Trophoblast cell (in vitro differentiated cells and primary cell): ENCODE measurements at regions not wholly inside any gene's neighbourhood (a gene's known extent, or its start where the extent isn't known, plus 50 kb on each side); places are given as distances from the start of the nearest gene placed in this dataset.

ENCODE experiments used
- DNase-seq, 2 donors: peaks; one replicate each; pipeline ENCODE4 v3.0.0-alpha.2; 2016
- H2AFZ ChIP-seq: 2 replicates; pipeline ENCODE4 v1.6.1; 2013; ENCODE audit warnings: low read length, moderate library complexity, mild to moderate bottlenecking; ENCODE audit not compliant: insufficient read depth, poor library complexity
- H2AK5ac ChIP-seq: 2 replicates; pipeline ENCODE4 v1.6.1; 2013; ENCODE audit warnings: mild to moderate bottlenecking, low read length
- H2BK120ac ChIP-seq: 2 replicates; pipeline ENCODE4 v1.6.1; 2013; ENCODE audit warnings: low read length, mild to moderate bottlenecking, moderate library complexity; ENCODE audit not compliant: insufficient read depth, poor library complexity
- H2BK12ac ChIP-seq: 2 replicates; pipeline ENCODE4 v1.6.1; 2013; ENCODE audit warnings: mild to moderate bottlenecking, low read length, moderate library complexity
- H2BK5ac ChIP-seq: 2 replicates; pipeline ENCODE4 v1.6.1; 2013; ENCODE audit warnings: low read length, low read depth, moderate library complexity, mild to moderate bottlenecking; ENCODE audit not compliant: poor library complexity
- H3K14ac ChIP-seq: 2 replicates; pipeline ENCODE4 v1.6.1; 2013; ENCODE audit warnings: mild to moderate bottlenecking, low read length
- H3K18ac ChIP-seq: 2 replicates; pipeline ENCODE4 v1.6.1; 2013; ENCODE audit warnings: mild to moderate bottlenecking, low read length
- H3K23ac ChIP-seq: 2 replicates; pipeline ENCODE4 v1.6.1; 2013; ENCODE audit warnings: low read length
- H3K27ac ChIP-seq: 2 replicates; pipeline ENCODE4 v1.5.1; 2013; ENCODE audit warnings: low read depth, mild to moderate bottlenecking, inconsistent platforms, low read length, moderate library complexity
- H3K27me3 ChIP-seq: 2 replicates; pipeline ENCODE4 v1.6.1; 2013; ENCODE audit warnings: inconsistent platforms, mild to moderate bottlenecking, low read length, moderate library complexity; ENCODE audit not compliant: insufficient read depth
- H3K36me3 ChIP-seq, 2 experiments: 1 replicate in 1 of 2; 2 replicates in 1 of 2; pipeline ENCODE4 v1.6.1; 2013; ENCODE audit warnings: low read length in 2 of 2, mild to moderate bottlenecking in 2 of 2, moderate library complexity in 1 of 2; ENCODE audit not compliant: insufficient read depth in 2 of 2, control insufficient read depth in 1 of 2
- H3K4ac ChIP-seq: 2 replicates; pipeline ENCODE4 v1.6.1; 2013; ENCODE audit warnings: low read depth, mild to moderate bottlenecking, low read length, moderate library complexity
- H3K4me1 ChIP-seq, 2 experiments: 1 replicate in 1 of 2; 2 replicates in 1 of 2; pipeline ENCODE4 v1.6.1; 2013; ENCODE audit warnings: low read length in 2 of 2, mild to moderate bottlenecking in 2 of 2, moderate library complexity in 1 of 2; ENCODE audit not compliant: insufficient read depth in 2 of 2, control insufficient read depth in 1 of 2
- H3K4me2 ChIP-seq: 2 replicates; pipeline ENCODE4 v1.6.1; 2013; ENCODE audit warnings: inconsistent platforms, mild to moderate bottlenecking, low read length, moderate library complexity
- H3K4me3 ChIP-seq: 2 replicates; pipeline ENCODE4 v1.5.1; 2013; ENCODE audit warnings: mild to moderate bottlenecking, low read depth, low read length, inconsistent platforms
- H3K79me1 ChIP-seq: one replicate; pipeline ENCODE4 v1.6.1; 2013; ENCODE audit warnings: low read length
- H3K79me2 ChIP-seq: 2 replicates; pipeline ENCODE4 v1.6.1; 2013; ENCODE audit warnings: low read length, mild to moderate bottlenecking; ENCODE audit not compliant: control insufficient read depth, insufficient read depth, poor library complexity
- H3K9ac ChIP-seq: 2 replicates; pipeline ENCODE4 v1.6.1; 2013; ENCODE audit warnings: mild to moderate bottlenecking, low read length
- H3K9me3 ChIP-seq: 2 replicates; pipeline ENCODE4 v1.6.1; 2013; ENCODE audit warnings: low read depth, mild to moderate bottlenecking, control low read depth, inconsistent platforms, low read length; ENCODE audit not compliant: insufficient read depth
- H4K12ac ChIP-seq: 2 replicates; pipeline ENCODE4 v1.6.1; 2013; ENCODE audit warnings: low read depth, mild to moderate bottlenecking, low read length, moderate library complexity
- H4K8ac ChIP-seq: 2 replicates; pipeline ENCODE4 v1.6.1; 2013; ENCODE audit warnings: low read depth, mild to moderate bottlenecking, low read length, moderate library complexity
- H4K91ac ChIP-seq: one replicate; pipeline ENCODE4 v1.6.1; 2013; ENCODE audit warnings: low read depth, mild to moderate bottlenecking, low read length, moderate library complexity
- WGBS: extraction: QIAGEN DNeasy Blood & Tissue Kit; methylation state at CpG from one replicate; pipeline ENCODE4 v1.1.7; 2013; ENCODE audit warnings: missing lambda C conversion rate; ENCODE audit not compliant: insufficient read length, insufficient coverage; ENCODE audit errors: extremely low coverage; 5-methylcytosine and 5-hydroxymethylcytosine counted together

DNA sequence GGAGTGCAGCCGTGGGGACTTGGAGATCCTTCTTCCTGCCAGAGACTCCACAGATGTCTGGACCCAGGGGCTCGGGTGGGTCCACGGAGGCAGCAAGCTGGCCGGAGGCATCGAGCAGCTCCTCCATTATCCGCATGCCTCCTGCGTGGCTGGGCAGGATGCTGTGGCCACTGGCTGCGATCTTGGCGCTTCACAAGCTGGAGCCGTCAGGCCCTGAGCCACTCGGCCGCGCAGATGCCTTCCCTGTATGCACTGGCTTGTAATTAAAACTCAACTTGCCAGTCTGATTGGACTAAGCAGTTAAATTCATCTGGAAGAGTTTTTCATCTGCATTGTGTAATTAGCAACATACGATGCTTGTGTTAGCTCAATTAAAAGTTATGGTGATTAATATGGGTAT is 151.5 kb downstream of the AACS start:
- Histone ChIP-seq H3K18ac (no peak overlapping the region), H3K79me2 (no peaks in the 10 kb centered on the region), H3K4me3 (no peak overlapping the region), H3K9me3 (no peaks in the 10 kb centered on the region), H2BK12ac (no peak overlapping the region), H3K4me1 (no peaks in the 10 kb centered on the region), H3K79me1 (no peaks in the 10 kb centered on the region), H2BK5ac (no peak overlapping the region), H4K8ac (no peak overlapping the region), H3K36me3 (no peaks in the 10 kb centered on the region), H3K4me2 (no peak overlapping the region), H3K27me3 (no peaks in the 10 kb centered on the region), H3K9ac (no peak overlapping the region), H3K14ac (no peak overlapping the region), H3K27ac (no peak overlapping the region), H2AFZ (no peak overlapping the region), H2AK5ac (no peak overlapping the region), H3K23ac (no peak overlapping the region), H4K12ac (no peak overlapping the region), H4K91ac (no peak overlapping the region), H2BK120ac (no peak overlapping the region), H3K4ac (no peak overlapping the region)
- WGBS = no CpG with 5 or more reads among the region's 14 CpGs
- DNase-seq = no peak

DNA sequence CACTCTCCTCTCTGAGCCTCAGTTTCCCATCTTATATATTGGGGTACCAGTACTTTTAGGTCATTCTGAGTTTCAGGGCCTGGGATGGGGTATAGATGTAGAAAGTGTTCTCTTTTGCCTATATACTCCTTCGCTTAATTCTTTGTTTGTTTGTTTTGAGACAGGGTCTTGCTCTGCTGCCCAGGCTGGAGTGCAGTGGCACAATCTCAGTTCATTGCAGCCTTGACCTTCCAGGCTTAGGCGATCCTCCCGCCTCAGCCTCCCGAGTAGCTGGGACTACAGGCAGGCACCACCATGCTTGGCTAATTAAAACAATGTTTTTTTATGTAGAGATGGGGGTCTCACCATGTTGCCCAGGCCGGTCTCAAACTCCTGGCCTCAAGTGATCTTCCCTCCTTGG is 152.1 kb downstream of the AACS start:
- no CpG with 5 or more reads among the region's 5 CpGs for WGBS
- no peak overlapping the region for H4K8ac ChIP-seq
- H3K79me1 ChIP-seq = no peaks in the 10 kb centered on the region
- H2BK5ac ChIP-seq = no peak overlapping the region
- H3K36me3 ChIP-seq = no peaks in the 10 kb centered on the region
- H2BK12ac ChIP-seq = no peak overlapping the region
- no peak for DNase-seq
- no peak overlapping the region for H3K27ac ChIP-seq
- no peak overlapping the region for H2AFZ ChIP-seq
- H2BK120ac ChIP-seq = no peak overlapping the region
- H4K12ac ChIP-seq = no peak overlapping the region
- H3K4me2 ChIP-seq = no peak overlapping the region
- H3K4me3 ChIP-seq = no peak overlapping the region
- H3K14ac ChIP-seq = no peak overlapping the region
- H3K79me2 ChIP-seq = no peaks in the 10 kb centered on the region
- H4K91ac ChIP-seq = no peak overlapping the region
- no peak overlapping the region for H3K18ac ChIP-seq
- H3K27me3 ChIP-seq = no peaks in the 10 kb centered on the region
- no peak overlapping the region for H2AK5ac ChIP-seq
- H3K9me3 ChIP-seq = no peaks in the 10 kb centered on the region
- H3K4ac ChIP-seq = no peak overlapping the region
- H3K23ac ChIP-seq = no peak overlapping the region
- no peaks in the 10 kb centered on the region for H3K4me1 ChIP-seq
- no peak overlapping the region for H3K9ac ChIP-seq

DNA sequence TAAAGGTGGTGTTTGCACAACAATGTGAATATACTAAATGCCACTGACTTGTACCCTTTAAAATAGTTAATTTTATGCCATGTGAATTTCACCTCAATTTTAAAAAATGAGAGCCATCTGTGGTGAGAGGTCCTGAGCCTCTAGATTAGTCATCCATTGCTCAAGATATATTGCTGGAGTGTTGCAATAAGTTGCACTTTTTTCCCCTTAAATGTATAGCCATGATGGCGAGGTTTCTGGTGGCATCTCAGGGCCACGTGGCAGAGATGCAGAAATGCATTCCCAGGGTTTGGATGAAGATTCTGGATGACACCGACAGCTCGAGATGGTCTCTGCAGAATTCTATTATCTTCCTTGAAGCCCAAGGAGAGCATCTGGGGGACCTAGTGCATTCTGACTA is 153.7 kb downstream of the AACS start:
- no peak for DNase-seq
- no peak overlapping the region for H3K14ac ChIP-seq
- H3K4me3 ChIP-seq = no peak overlapping the region
- H4K91ac ChIP-seq = no peak overlapping the region
- H3K9ac ChIP-seq = no peak overlapping the region
- H3K4me2 ChIP-seq = no peak overlapping the region
- no peak overlapping the region for H3K23ac ChIP-seq
- H3K27ac ChIP-seq = no peak overlapping the region
- H3K9me3 ChIP-seq = no peaks in the 10 kb centered on the region
- no peak overlapping the region for H4K12ac ChIP-seq
- H3K79me2 ChIP-seq = no peaks in the 10 kb centered on the region
- H2AFZ ChIP-seq = no peak overlapping the region
- no peak overlapping the region for H2BK120ac ChIP-seq
- no peak overlapping the region for H2BK12ac ChIP-seq
- no peak overlapping the region for H4K8ac ChIP-seq
- H2BK5ac ChIP-seq = no peak overlapping the region
- no peaks in the 10 kb centered on the region for H3K27me3 ChIP-seq
- WGBS = no CpG with 5 or more reads among the region's 4 CpGs
- no peak overlapping the region for H3K18ac ChIP-seq
- no peak overlapping the region for H3K4ac ChIP-seq
- no peaks in the 10 kb centered on the region for H3K79me1 ChIP-seq
- H3K4me1 ChIP-seq = no peaks in the 10 kb centered on the region
- no peaks in the 10 kb centered on the region for H3K36me3 ChIP-seq
- H2AK5ac ChIP-seq = no peak overlapping the region

DNA sequence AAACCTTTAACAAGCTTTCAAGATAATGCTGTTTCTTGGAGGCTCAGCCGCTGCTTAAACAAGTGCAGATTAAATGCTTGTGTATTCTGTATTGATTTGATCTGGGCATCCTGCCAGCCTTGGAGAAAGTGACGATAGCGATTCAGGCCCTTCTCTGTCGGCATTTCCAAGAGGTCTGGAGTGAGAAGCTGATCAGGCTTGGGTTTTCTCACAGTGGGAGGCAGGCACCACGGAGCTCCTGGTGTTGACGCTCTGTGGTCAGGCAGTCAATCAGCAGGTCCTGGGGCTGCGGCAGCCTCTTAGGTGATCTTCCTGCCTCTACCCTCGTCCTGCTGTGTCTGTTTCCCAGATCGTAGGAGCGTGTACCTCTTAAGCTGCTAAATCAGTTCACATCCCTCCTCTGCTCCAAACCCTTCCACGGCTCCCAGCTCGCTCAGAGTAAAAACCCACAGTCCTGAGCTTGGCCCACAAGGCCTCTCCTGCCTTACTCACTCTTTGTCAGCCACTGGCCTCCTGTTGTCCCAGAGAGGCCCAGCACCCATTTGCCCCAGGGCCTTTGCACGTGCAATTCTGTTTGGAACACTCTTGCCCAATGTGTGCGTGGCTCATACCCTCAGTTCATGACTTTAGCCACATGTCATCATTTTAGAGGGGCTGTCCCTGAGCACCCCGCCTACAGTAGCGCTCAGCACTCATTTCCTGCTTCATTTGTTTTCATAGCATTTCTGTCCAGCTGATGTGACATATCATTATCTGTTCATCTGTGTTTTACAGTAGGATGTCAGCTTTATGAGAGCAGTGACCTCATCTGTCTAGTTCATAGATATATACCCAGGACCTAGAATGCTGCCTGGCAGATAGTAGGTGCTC is 155.4 kb downstream of the AACS start:
- no peak overlapping the region for H3K4me3 ChIP-seq
- no peak overlapping the region for H4K8ac ChIP-seq
- H2BK120ac ChIP-seq = no peak overlapping the region
- H4K12ac ChIP-seq = no peak overlapping the region
- no peak overlapping the region for H2AFZ ChIP-seq
- no peak overlapping the region for H2BK5ac ChIP-seq
- no peaks in the 10 kb centered on the region for H3K27me3 ChIP-seq
- no peak overlapping the region for H3K4me2 ChIP-seq
- H2AK5ac ChIP-seq = no peak overlapping the region
- no peak overlapping the region for H3K14ac ChIP-seq
- no peak overlapping the region for H3K18ac ChIP-seq
- H2BK12ac ChIP-seq = no peak overlapping the region
- no peak overlapping the region for H3K4ac ChIP-seq
- H3K27ac ChIP-seq = no peak overlapping the region
- no peaks in the 10 kb centered on the region for H3K9me3 ChIP-seq
- no peaks in the 10 kb centered on the region for H3K36me3 ChIP-seq
- DNase-seq = peak in 1 of 2 donors; percentile 7
- H3K23ac ChIP-seq = no peak overlapping the region
- WGBS = no CpG with 5 or more reads among the region's 16 CpGs
- no peak overlapping the region for H3K9ac ChIP-seq
- no peak overlapping the region for H4K91ac ChIP-seq
- no peaks in the 10 kb centered on the region for H3K79me1 ChIP-seq
- H3K4me1 ChIP-seq = no peaks in the 10 kb centered on the region
- H3K79me2 ChIP-seq = no peaks in the 10 kb centered on the region
